ENCODE measurements at regions not wholly inside any gene's neighbourhood (a gene's known extent, or its start where the extent isn't known, plus 50 kb on each side); places are given as distances from the start of the nearest gene placed in this dataset.

- Histone ChIP-seq H3K9me3 (ENCODE audit: control extremely low read depth in 1 of 3, control insufficient read depth in 2 of 3, insufficient read depth in 1 of 3, low read length in 2 of 3) (no peaks in the 10 kb centered on the region), H3K4me3 (ENCODE audit: control extremely low read depth in 1 of 5, extremely low read depth in 1 of 5, insufficient read depth in 1 of 5, low read depth in 2 of 5, low read length in 4 of 5) (no peak overlapping the region), H3K79me2 (ENCODE audit: control insufficient read depth, insufficient read depth, low read length) (no peaks in the 10 kb centered on the region), H3K4me1 (ENCODE audit: control insufficient read depth in 2 of 2, insufficient read depth in 2 of 2, low read length in 2 of 2) (no peaks in the 10 kb centered on the region), H3K27ac (ENCODE audit: low read length in 2 of 2) (no peak overlapping the region), H2AFZ (ENCODE audit: insufficient read depth, low read depth, low read length, poor library complexity, severe bottlenecking) (no peak overlapping the region), H4K20me1 (ENCODE audit: control insufficient read depth, insufficient read depth, low read length, poor library complexity, severe bottlenecking) (no peaks in the 10 kb centered on the region), H3K9ac (ENCODE audit: low read length) (no peak overlapping the region), H3K27me3 (replicated peaks in 1 of 4; ENCODE audit: control extremely low read depth in 1 of 4, control insufficient read depth in 3 of 4, insufficient read depth in 4 of 4, low read length in 3 of 4) (no peaks in the 10 kb centered on the region), H3K4me2 (replicated peaks; ENCODE audit: low read depth, low read length, poor library complexity, severe bottlenecking) (no peak overlapping the region), H3K36me3 (replicated peaks in 1 of 2; ENCODE audit: control extremely low read depth in 1 of 2, control insufficient read depth in 1 of 2, extremely low read depth in 1 of 2, insufficient read depth in 2 of 2, low read length in 1 of 2) (no peaks in the 10 kb centered on the region)
- H3K4me3 Mint-ChIP-seq: no peak overlapping the region
- no peaks in the 10 kb centered on the region for H3K27me3 Mint-ChIP-seq
- no peak overlapping the region for H3K27ac Mint-ChIP-seq
- H3K9me3 Mint-ChIP-seq (ENCODE audit: insufficient read depth): no peaks in the 10 kb centered on the region
- H3K4me1 Mint-ChIP-seq: no peaks in the 10 kb centered on the region
- TF ChIP-seq CTCF (IDR thresholded peaks at IDR 0.05) (no peak), EZH2 (IDR thresholded peaks at IDR 0.05; ENCODE audit: borderline replicate concordance, insufficient read depth, low read depth, low read length, poor library complexity, severe bottlenecking) (no peak)
- no CpG with 5 or more reads among the region's 1 CpG for WGBS (ENCODE audit: insufficient coverage)
- ChIA-PET CTCF (no interaction called here), POLR2A (no interaction called here)
- intact Hi-C loops (cut with micrococcal nuclease): no loop called here
- DNase-seq: no peak
- no peak for ATAC-seq (ENCODE audit: low read depth)
Measured at GRCh38 chr7:118572604-118573003, 348.1 kb downstream of the ANKRD7 start.

- H3K36me3 ChIP-seq (replicated peaks in 1 of 2; ENCODE audit: control extremely low read depth in 1 of 2, control insufficient read depth in 1 of 2, extremely low read depth in 1 of 2, insufficient read depth in 2 of 2, low read length in 1 of 2): no peaks in the 10 kb centered on the region
- H4K20me1 ChIP-seq (ENCODE audit: control insufficient read depth, insufficient read depth, low read length, poor library complexity, severe bottlenecking): no peaks in the 10 kb centered on the region
- no peak overlapping the region for H2AFZ ChIP-seq (ENCODE audit: insufficient read depth, low read depth, low read length, poor library complexity, severe bottlenecking)
- ATAC-seq (ENCODE audit: low read depth): no peak
- H3K9ac ChIP-seq (ENCODE audit: low read length): no peak overlapping the region
- POLR2A ChIA-PET: no interaction called here
- H3K9me3 Mint-ChIP-seq (ENCODE audit: insufficient read depth): no peaks in the 10 kb centered on the region
- H3K27me3 Mint-ChIP-seq: no peaks in the 10 kb centered on the region
- CTCF ChIA-PET: no interaction called here
- no peak overlapping the region for H3K4me3 ChIP-seq (ENCODE audit: control extremely low read depth in 1 of 5, extremely low read depth in 1 of 5, insufficient read depth in 1 of 5, low read depth in 2 of 5, low read length in 4 of 5)
- no peak overlapping the region for H3K4me3 Mint-ChIP-seq
- H3K4me1 Mint-ChIP-seq: no peaks in the 10 kb centered on the region
- H3K27me3 ChIP-seq (replicated peaks in 1 of 4; ENCODE audit: control extremely low read depth in 1 of 4, control insufficient read depth in 3 of 4, insufficient read depth in 4 of 4, low read length in 3 of 4): no peaks in the 10 kb centered on the region
- TF ChIP-seq CTCF (IDR thresholded peaks at IDR 0.05) (no peak), EZH2 (IDR thresholded peaks at IDR 0.05; ENCODE audit: borderline replicate concordance, insufficient read depth, low read depth, low read length, poor library complexity, severe bottlenecking) (no peak)
- H3K4me1 ChIP-seq (ENCODE audit: control insufficient read depth in 2 of 2, insufficient read depth in 2 of 2, low read length in 2 of 2): no peaks in the 10 kb centered on the region
- 95% methylated on average over 4 of the region's 5 CpGs for WGBS (ENCODE audit: insufficient coverage)
- no peak for DNase-seq
- H3K79me2 ChIP-seq (ENCODE audit: control insufficient read depth, insufficient read depth, low read length): no peaks in the 10 kb centered on the region
- H3K4me2 ChIP-seq (replicated peaks; ENCODE audit: low read depth, low read length, poor library complexity, severe bottlenecking): no peak overlapping the region
- H3K9me3 ChIP-seq (ENCODE audit: control extremely low read depth in 1 of 3, control insufficient read depth in 2 of 3, insufficient read depth in 1 of 3, low read length in 2 of 3): no peaks in the 10 kb centered on the region
- H3K27ac Mint-ChIP-seq: no peak overlapping the region
- intact Hi-C loops (cut with micrococcal nuclease): no loop called here
- no peak overlapping the region for H3K27ac ChIP-seq (ENCODE audit: low read length in 2 of 2)
Measured at GRCh38 chr7:118573085-118573484, 348.6 kb downstream of the ANKRD7 start.
